Glomerular endothelial cell (primary cell): ENCODE measurements at regions not wholly inside any gene's neighbourhood (a gene's known extent, or its start where the extent isn't known, plus 50 kb on each side); places are given as distances from the start of the nearest gene placed in this dataset.

Experiments used
- DNase-seq: peaks from one replicate; pipeline ENCODE4 v3.0.0-alpha.2; 2011; ENCODE audit warnings: low read depth, low spot score; ENCODE audit errors: extremely low read depth

DNA sequence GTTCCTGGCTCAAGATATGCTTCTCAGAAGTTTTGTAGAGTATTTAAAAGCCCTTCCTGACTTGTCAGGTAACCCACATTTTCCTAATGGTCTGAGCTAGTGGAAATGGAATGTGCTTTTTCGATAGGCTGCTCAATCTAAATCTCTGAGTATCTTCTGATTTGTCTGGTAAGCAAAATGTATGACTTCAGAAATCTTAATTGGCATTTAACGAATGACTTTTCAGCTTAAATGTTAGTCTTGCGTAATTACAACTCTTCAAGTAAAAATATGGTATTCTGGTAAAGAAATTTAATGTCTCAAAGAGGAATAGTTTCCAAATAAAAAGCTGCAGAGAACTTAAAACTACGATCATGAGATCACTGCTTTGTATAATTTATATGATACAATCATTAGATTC lies 379.1 kb downstream of the ANKRD50 start:
- no peak for DNase-seq

DNA sequence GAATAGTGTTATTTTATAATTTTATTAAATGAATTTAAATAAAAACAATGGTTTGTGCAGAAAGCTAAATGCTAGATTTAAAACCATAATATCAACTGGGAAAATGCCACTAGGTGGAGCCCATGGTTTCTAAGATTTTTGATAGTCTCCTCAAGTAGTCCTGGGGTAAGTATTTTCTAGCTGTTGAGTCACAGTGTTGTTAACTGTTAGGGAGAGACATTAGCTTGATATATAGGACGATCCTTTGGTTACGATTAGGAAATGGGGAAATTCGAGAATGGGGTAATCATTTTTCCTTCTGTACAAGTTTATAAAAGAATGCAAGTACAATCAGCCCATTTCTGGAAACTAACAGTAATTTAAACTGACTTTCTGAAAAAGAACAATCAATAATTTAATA lies 378.4 kb downstream of the ANKRD50 start:
- peak; percentile 85 for DNase-seq

GRCh38 chr4:124337874-124338273 lies 374.7 kb downstream of the ANKRD50 start:
- no peak for DNase-seq

GRCh38 chr4:124343661-124344171 lies 368.8 kb downstream of the ANKRD50 start:
- DNase-seq: no peak

- DNase-seq: no peak
Observed at GRCh38 chr4:124372916-124373315, 339.6 kb downstream of the ANKRD50 start.

DNA sequence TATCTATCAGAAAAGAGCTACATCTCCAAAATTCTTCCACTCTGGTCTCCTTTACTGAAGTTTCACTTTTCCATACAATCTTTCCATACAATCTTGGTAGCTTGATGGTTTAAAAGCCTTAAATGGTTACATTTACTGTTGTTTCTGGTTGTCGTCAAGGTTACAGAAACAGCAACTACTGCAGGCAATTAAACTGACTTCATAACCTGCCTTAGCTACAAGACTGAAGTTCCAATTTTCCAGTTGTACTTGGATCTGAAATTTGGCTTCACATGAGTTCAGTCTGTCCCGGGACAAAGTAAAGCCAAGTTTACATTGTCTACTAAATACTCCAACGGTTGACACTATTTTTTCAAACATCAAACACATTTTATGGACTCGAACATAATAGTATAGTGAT lies 326.4 kb downstream of the ANKRD50 start:
- DNase-seq: no peak

DNA sequence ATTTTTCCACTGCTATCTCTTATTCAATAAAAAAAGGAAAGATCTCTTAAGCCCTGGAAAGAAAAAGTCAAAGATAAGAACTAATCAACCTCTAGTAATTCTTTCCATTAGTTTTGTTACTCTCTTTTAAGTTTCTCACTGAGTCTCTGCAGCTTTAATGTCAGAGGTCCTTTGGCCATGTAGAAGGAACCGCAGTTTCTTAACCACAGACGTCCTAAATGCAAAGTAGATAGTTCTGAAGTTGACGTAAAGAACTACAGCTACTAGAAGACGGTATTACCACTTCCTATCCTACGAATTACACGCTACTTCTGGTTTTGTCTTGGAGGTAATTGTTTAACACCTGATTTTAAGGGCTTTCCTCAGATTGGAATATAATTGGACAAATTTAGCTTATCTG lies 325.9 kb downstream of the ANKRD50 start:
- no peak for DNase-seq

GRCh38 chr4:124389591-124389990 lies 322.9 kb downstream of the ANKRD50 start:
- DNase-seq: no peak

GRCh38 chr4:124390861-124391260 lies 321.7 kb downstream of the ANKRD50 start:
- DNase-seq: no peak

DNA sequence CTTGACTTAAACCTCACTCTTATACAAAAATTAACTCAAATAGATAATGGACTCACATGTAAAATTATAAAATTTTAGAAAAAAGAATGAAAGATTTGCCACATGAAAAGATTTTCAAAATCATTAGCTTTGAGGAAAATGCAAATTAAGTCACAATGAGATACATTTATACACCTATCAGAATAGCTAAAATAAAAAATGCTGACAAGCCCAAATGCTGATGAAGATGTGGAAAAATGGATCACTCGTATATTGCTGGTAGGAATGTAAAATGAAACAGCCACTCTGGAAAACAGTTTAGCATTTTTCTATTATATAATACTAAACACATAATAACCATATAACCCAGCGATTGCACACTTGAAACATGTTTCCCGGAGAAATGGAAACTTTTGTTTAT lies 316.2 kb downstream of the ANKRD50 start:
- DNase-seq: no peak

DNA sequence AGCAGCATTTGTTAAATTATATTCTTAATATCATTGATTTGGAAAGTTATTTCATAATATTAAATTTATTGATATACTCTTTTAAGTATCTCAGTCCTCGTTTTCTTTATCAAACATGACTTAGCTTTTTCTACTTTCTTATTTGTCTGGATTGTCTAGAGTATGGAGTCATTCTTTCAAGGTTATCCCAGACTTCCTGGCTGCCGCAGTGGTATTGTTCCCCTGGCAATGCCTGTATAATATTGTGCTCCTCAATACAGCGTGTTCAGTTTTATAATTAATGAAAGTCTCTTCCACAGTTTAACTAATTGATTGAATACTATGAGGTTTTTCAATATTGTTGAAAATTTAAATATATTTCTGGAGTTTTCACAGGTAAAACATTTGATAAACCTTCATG lies 310.9 kb downstream of the ANKRD50 start:
- DNase-seq: peak; percentile 50

GRCh38 chr4:124409044-124409443 lies 303.5 kb downstream of the ANKRD50 start:
- DNase-seq: no peak

GRCh38 chr4:124414276-124415040 lies 298.1 kb downstream of the ANKRD50 start:
- DNase-seq: no peak

DNA sequence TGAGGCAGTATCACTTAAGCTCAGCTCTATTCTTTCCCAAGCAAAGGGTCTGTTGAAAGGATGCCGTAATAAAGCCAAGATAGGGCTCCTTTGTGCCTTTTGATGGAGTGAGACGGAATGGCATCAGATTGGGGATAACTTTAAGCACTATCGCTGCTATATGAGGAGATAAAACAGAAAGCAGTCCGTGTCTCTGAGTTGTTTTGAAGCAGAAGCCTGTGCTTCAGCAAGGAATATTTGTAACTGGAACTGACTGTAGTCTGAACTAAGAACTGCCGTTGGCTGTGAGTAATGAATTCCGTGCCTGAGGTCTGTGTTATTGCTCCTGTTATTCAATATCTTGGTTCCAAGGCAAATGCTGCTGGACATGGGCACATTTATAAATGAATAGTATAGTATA lies 297.4 kb downstream of the ANKRD50 start:
- DNase-seq: no peak

GRCh38 chr4:124417371-124417770 lies 295.2 kb downstream of the ANKRD50 start:
- DNase-seq: no peak

DNA sequence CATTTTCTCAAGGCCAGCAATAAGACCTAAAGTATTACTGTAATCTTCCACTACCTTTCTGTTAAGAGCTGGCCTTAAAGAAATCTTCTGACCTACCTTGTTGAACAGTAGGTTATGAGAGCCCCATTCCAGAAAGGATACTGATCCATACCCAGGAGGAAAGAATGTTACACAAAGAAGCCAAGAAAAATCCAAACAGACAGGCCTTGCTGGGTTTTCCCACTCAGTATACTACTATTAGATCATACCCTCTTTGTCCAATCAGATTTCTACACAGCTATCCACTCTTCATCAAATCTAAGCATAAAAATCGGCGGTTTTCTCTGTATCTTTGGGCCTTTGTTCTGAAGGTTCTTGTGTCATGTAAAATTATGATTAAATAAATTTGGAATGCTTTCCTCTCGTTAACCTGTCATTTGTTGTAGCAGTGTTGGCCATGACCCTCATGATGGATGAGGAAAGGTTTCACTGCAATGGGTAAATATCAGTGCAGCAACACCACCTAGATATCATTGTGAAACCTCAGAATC lies 292.3 kb downstream of the ANKRD50 start:
- DNase-seq: no peak

- no peak for DNase-seq
Observed at GRCh38 chr4:124423160-124423559, 289.4 kb downstream of the ANKRD50 start.

DNA sequence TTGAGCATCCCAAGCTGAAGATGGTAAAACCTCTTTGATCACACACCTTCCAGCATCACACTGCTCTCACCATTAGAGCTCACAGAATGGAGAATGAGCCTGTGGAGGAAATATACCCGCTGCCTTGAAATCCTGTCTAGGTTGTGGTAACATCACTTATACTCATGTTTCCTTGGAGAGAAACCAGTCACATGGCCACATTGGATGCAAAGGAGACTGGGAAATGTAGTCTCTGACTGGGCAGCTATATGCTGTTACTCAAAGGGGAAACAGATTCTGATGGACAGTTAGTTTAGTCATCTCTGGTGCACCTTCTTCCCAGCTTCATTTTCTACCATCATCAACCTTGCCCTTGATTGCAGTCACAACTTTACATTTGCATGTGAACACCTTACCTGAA lies 286.3 kb downstream of the ANKRD50 start:
- DNase-seq: no peak

GRCh38 chr4:124427095-124427767 lies 285.3 kb downstream of the ANKRD50 start:
- peak; percentile 88 for DNase-seq

DNA sequence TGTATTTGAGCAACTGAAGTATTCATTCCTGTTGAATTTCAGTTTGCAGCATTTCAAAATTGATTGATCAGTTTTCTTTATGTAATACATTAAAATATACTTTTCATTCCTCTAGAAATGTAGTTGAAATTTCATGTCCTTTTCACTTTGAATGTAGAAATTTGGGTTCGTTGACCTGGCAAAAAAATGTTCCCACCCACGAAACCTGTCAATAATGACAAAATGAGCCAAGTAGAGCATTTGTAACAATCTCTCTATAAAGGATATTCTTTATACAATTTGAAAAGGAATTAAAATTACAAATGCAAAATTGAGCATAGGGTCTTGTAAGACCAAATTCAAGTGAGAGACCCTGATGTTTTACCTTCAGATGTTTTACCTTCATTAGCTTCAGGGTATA lies 283.9 kb downstream of the ANKRD50 start:
- no peak for DNase-seq

DNA sequence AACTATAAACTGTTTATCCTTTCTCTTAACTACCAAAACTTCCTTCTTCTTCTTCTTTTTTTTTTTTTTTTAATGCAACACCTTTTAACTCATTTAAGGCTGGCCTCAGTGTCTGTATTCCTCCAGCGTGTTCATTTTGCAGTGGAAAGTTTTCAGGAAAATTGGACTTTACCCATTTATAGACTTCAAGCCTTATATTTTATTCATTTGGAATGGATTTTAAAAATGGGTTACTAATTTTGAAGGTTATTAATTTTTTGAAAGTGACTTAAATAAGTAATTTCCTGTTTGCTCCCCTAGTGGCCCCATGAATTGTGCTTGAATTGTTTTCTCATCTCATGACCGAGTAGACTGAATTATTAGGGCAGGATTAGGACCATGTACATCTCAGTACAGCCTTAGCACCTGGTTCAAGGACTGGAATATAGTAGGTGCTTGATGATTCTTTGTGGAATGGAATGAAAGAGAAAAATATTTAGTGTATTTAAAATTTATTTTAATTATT lies 282.7 kb downstream of the ANKRD50 start:
- DNase-seq: no peak
